Type B pancreatic cell (in vitro differentiated cells): ENCODE measurements at regions not wholly inside any gene's neighbourhood (a gene's known extent, or its start where the extent isn't known, plus 50 kb on each side); places are given as distances from the start of the nearest gene placed in this dataset.

Experiments used
- DNase-seq: peaks from one replicate; pipeline ENCODE4 v3.0.0; 2021; ENCODE audit warnings: mixed read lengths; ENCODE audit not compliant: unreplicated experiment; ENCODE audit errors: extremely low spot score
- H3K27ac Mint-ChIP-seq: 2 replicates; pipeline ENCODE4 v1.8.0; 2021; ENCODE audit warnings: mild to moderate bottlenecking, mixed read lengths
- H3K27me3 Mint-ChIP-seq: 2 replicates; pipeline ENCODE4 v1.8.0; 2021; ENCODE audit warnings: mixed read lengths
- H3K36me3 Mint-ChIP-seq: 2 replicates; pipeline ENCODE4 v1.8.0; 2021; ENCODE audit warnings: mixed read lengths
- H3K4me1 Mint-ChIP-seq: one replicate; pipeline ENCODE4 v1.8.0; 2021; ENCODE audit warnings: mixed read lengths; ENCODE audit not compliant: unreplicated experiment
- H3K4me3 Mint-ChIP-seq: 2 replicates; pipeline ENCODE4 v1.8.0; 2021; ENCODE audit warnings: mild to moderate bottlenecking, mixed read lengths
- H3K9me3 Mint-ChIP-seq: 2 replicates; pipeline ENCODE4 v1.8.0; 2021; ENCODE audit warnings: mixed read lengths
- CTCF ChIP-seq: fragments of 200-600 bp; sonication (generic); conservative IDR thresholded peaks from 2 replicates; pipeline ENCODE4 v1.5.0; 2021; ENCODE audit warnings: antibody characterized with exemption, mild to moderate bottlenecking

- no peak overlapping the region for H3K4me3 Mint-ChIP-seq
- TF ChIP-seq CTCF = no peak
- no peaks in the 10 kb centered on the region for H3K4me1 Mint-ChIP-seq
- H3K9me3 Mint-ChIP-seq = peaks cover 5% of the 10 kb centered on the region
- peaks cover 16% of the 10 kb centered on the region for H3K27me3 Mint-ChIP-seq
- no peak for DNase-seq
- H3K27ac Mint-ChIP-seq = no peak overlapping the region
- no peaks in the 10 kb centered on the region for H3K36me3 Mint-ChIP-seq
These were observed 1709.6 kb upstream of the WWC1 start for GRCh38 chr5:166581826-166582225.

GRCh38 chr5:166582416-166582815 is 1709.0 kb upstream of the WWC1 start:
- TF ChIP-seq CTCF = no peak
- no peak overlapping the region for H3K27ac Mint-ChIP-seq

GRCh38 chr5:166594567-166594966 is 1696.9 kb upstream of the WWC1 start:
- DNase-seq = no peak
- peaks cover 22% of the 10 kb centered on the region for H3K4me1 Mint-ChIP-seq
- H3K4me3 Mint-ChIP-seq = no peak overlapping the region
- no peak for TF ChIP-seq CTCF
- peaks cover 4% of the 10 kb centered on the region for H3K9me3 Mint-ChIP-seq
- H3K36me3 Mint-ChIP-seq = no peaks in the 10 kb centered on the region
- H3K27me3 Mint-ChIP-seq = peaks cover 14% of the 10 kb centered on the region
- H3K27ac Mint-ChIP-seq = no peak overlapping the region

More at GRCh38 chr5:166582416-166582815, 1709.0 kb upstream of the WWC1 start:
- Mint-ChIP-seq H3K27me3 (peaks cover 16% of the 10 kb centered on the region), H3K4me1 (no peaks in the 10 kb centered on the region), H3K36me3 (no peaks in the 10 kb centered on the region), H3K9me3 (peaks cover 5% of the 10 kb centered on the region), H3K4me3 (no peak overlapping the region)
- DNase-seq = no peak

- peaks cover 22% of the 10 kb centered on the region for H3K4me1 Mint-ChIP-seq
- H3K36me3 Mint-ChIP-seq = no peaks in the 10 kb centered on the region
- peaks cover 4% of the 10 kb centered on the region for H3K9me3 Mint-ChIP-seq
- H3K27me3 Mint-ChIP-seq = peaks cover 14% of the 10 kb centered on the region
- no peak for TF ChIP-seq CTCF
- no peak overlapping the region for H3K27ac Mint-ChIP-seq
- DNase-seq = no peak
- H3K4me3 Mint-ChIP-seq = no peak overlapping the region
These were observed 1696.0 kb upstream of the WWC1 start for GRCh38 chr5:166595274-166595951.

- no peak overlapping the region for H3K4me3 Mint-ChIP-seq
- no peak overlapping the region for H3K27ac Mint-ChIP-seq
- no peak for DNase-seq
- H3K27me3 Mint-ChIP-seq = peaks cover 14% of the 10 kb centered on the region
- peaks cover 22% of the 10 kb centered on the region for H3K4me1 Mint-ChIP-seq
- no peak for TF ChIP-seq CTCF
- H3K9me3 Mint-ChIP-seq = peaks cover 4% of the 10 kb centered on the region
- no peaks in the 10 kb centered on the region for H3K36me3 Mint-ChIP-seq
These were observed 1695.4 kb upstream of the WWC1 start for GRCh38 chr5:166596043-166596442.
